Astrocyte (in vitro differentiated cells and primary cell): ENCODE measurements at regions not wholly inside any gene's neighbourhood (a gene's known extent, or its start where the extent isn't known, plus 50 kb on each side); places are given as distances from the start of the nearest gene placed in this dataset.

ENCODE experiments used
- DNase-seq: peaks from one replicate; pipeline ENCODE4 v3.0.0-alpha.2; 2010; ENCODE audit warnings: low read depth
- FAIRE-seq: peaks from 2 replicates; lab custom pipeline; 2011; peaks lifted over from hg19 to GRCh38; lab: Jason Lieb, UNC
- H2AFZ ChIP-seq: 2 replicates; pipeline ENCODE4 v1.6.0; 2012; ENCODE audit warnings: low read depth, low read length, inconsistent platforms
- H3K27ac ChIP-seq: 2 replicates; pipeline ENCODE4 v1.5.1; 2011; ENCODE audit warnings: low read depth, low read length, inconsistent platforms
- H3K27me3 ChIP-seq: 2 replicates; pipeline ENCODE4 v1.6.0; 2011; ENCODE audit warnings: low read length, inconsistent platforms; ENCODE audit not compliant: insufficient read depth
- H3K36me3 ChIP-seq: 2 replicates; pipeline ENCODE4 v1.5.1; 2011; ENCODE audit warnings: low read length, inconsistent platforms; ENCODE audit not compliant: insufficient read depth
- H3K4me1 ChIP-seq: 2 replicates; pipeline ENCODE4 v1.5.1; 2011; ENCODE audit warnings: low read length, inconsistent platforms; ENCODE audit not compliant: insufficient read depth
- H3K4me2 ChIP-seq: 2 replicates; pipeline ENCODE4 v1.6.0; 2012; ENCODE audit warnings: low read length, inconsistent platforms
- H3K4me3 ChIP-seq: 2 replicates; pipeline ENCODE4 v1.5.1; 2011; ENCODE audit warnings: low read depth, mild to moderate bottlenecking, low read length, inconsistent platforms; ENCODE audit not compliant: insufficient read depth
- H3K79me2 ChIP-seq: 2 replicates; pipeline ENCODE4 v1.6.0; 2012; ENCODE audit warnings: mild to moderate bottlenecking, low read length, inconsistent platforms; ENCODE audit not compliant: insufficient read depth
- H3K9ac ChIP-seq: 2 replicates; pipeline ENCODE4 v1.6.0; 2012; ENCODE audit warnings: mild to moderate bottlenecking, low read length, inconsistent platforms
- H3K9me3 ChIP-seq: 2 replicates; pipeline ENCODE4 v1.5.1; 2012; ENCODE audit warnings: low read depth, mild to moderate bottlenecking, low read length, inconsistent platforms; ENCODE audit not compliant: insufficient read depth
- H4K20me1 ChIP-seq: 2 replicates; pipeline ENCODE4 v1.6.0; 2012; ENCODE audit warnings: low read length, inconsistent platforms; ENCODE audit not compliant: insufficient read depth
- H3K27ac Mint-ChIP-seq: one replicate; pipeline ENCODE4 v1.8.0; 2021; ENCODE audit warnings: mild to moderate bottlenecking, mixed read lengths; ENCODE audit not compliant: unreplicated experiment
- H3K27me3 Mint-ChIP-seq: one replicate; pipeline ENCODE4 v1.8.0; 2021; ENCODE audit warnings: low read depth, mixed read lengths; ENCODE audit not compliant: unreplicated experiment
- H3K36me3 Mint-ChIP-seq: one replicate; pipeline ENCODE4 v1.8.0; 2021; ENCODE audit warnings: low read depth, mixed read lengths; ENCODE audit not compliant: unreplicated experiment
- H3K4me1 Mint-ChIP-seq: one replicate; pipeline ENCODE4 v1.8.0; 2021; ENCODE audit warnings: low read depth, mixed read lengths; ENCODE audit not compliant: unreplicated experiment
- H3K4me3 Mint-ChIP-seq: one replicate; pipeline ENCODE4 v1.8.0; 2021; ENCODE audit warnings: mild to moderate bottlenecking, moderate library complexity, mixed read lengths; ENCODE audit not compliant: unreplicated experiment
- H3K9me3 Mint-ChIP-seq: one replicate; pipeline ENCODE4 v1.8.0; 2021; ENCODE audit warnings: mild to moderate bottlenecking, mixed read lengths; ENCODE audit not compliant: unreplicated experiment
- CTCF ChIP-seq: IDR thresholded peaks from 2 replicates; pipeline ENCODE4 v1.5.1; 2011; ENCODE audit warnings: low read depth, mild to moderate bottlenecking, inconsistent platforms, low read length, moderate library complexity; ENCODE audit not compliant: insufficient read depth
- EZH2 ChIP-seq: IDR thresholded peaks from 2 replicates; pipeline ENCODE4 v1.6.1; 2012; ENCODE audit warnings: mild to moderate bottlenecking, low read length, inconsistent platforms; ENCODE audit not compliant: insufficient read depth

GRCh38 chr1:60956520-60956919 is 125.8 kb upstream of the NFIA start:
- H3K4me3 ChIP-seq: no peak overlapping the region
- FAIRE-seq (no peak), DNase-seq (no peak)
- no peak overlapping the region for H3K27ac ChIP-seq
- no peaks in the 10 kb centered on the region for H3K9me3 ChIP-seq
- peaks cover 8% of the 10 kb centered on the region for H3K4me1 ChIP-seq
- no peak for TF ChIP-seq CTCF
- TF ChIP-seq EZH2: no peak
- H3K9me3 Mint-ChIP-seq: peaks cover 8% of the 10 kb centered on the region
- H3K79me2 ChIP-seq: no peaks in the 10 kb centered on the region
- no peaks in the 10 kb centered on the region for H3K36me3 Mint-ChIP-seq
- H3K27me3 ChIP-seq: peaks cover 4% of the 10 kb centered on the region
- no peak overlapping the region for H3K4me3 Mint-ChIP-seq
- H3K36me3 ChIP-seq: no peaks in the 10 kb centered on the region
- H4K20me1 ChIP-seq: no peaks in the 10 kb centered on the region
- H3K27ac Mint-ChIP-seq: no peak overlapping the region
- no peaks in the 10 kb centered on the region for H3K27me3 Mint-ChIP-seq
- H3K9ac ChIP-seq: no peak overlapping the region
- H3K4me2 ChIP-seq: no peak overlapping the region
- peaks cover 24% of the 10 kb centered on the region for H3K4me1 Mint-ChIP-seq
- no peak overlapping the region for H2AFZ ChIP-seq

GRCh38 chr1:60952612-60953111 is 129.7 kb upstream of the NFIA start:
- Histone ChIP-seq H3K27me3 (peaks cover 4% of the 10 kb centered on the region), H4K20me1 (no peaks in the 10 kb centered on the region), H3K36me3 (no peaks in the 10 kb centered on the region), H3K4me3 (no peak overlapping the region), H3K9ac (no peak overlapping the region), H3K4me1 (no peaks in the 10 kb centered on the region), H3K9me3 (no peaks in the 10 kb centered on the region), H2AFZ (no peak overlapping the region), H3K27ac (no peak overlapping the region), H3K4me2 (no peak overlapping the region), H3K79me2 (no peaks in the 10 kb centered on the region)
- no peak overlapping the region for H3K4me3 Mint-ChIP-seq
- peaks cover 10% of the 10 kb centered on the region for H3K9me3 Mint-ChIP-seq
- peaks cover 9% of the 10 kb centered on the region for H3K4me1 Mint-ChIP-seq
- no peak for DNase-seq
- H3K27ac Mint-ChIP-seq: no peak overlapping the region
- TF ChIP-seq CTCF (no peak), EZH2 (no peak)
- FAIRE-seq: no peak
- peaks cover 4% of the 10 kb centered on the region for H3K27me3 Mint-ChIP-seq
- H3K36me3 Mint-ChIP-seq: no peaks in the 10 kb centered on the region

- DNase-seq (no peak), FAIRE-seq (no peak)
- H3K4me2 ChIP-seq: no peak overlapping the region
- H3K27ac ChIP-seq: no peak overlapping the region
- H3K4me3 ChIP-seq: no peak overlapping the region
- H3K79me2 ChIP-seq: no peaks in the 10 kb centered on the region
- H3K36me3 ChIP-seq: no peaks in the 10 kb centered on the region
- Mint-ChIP-seq H3K27ac (no peak overlapping the region), H3K4me1 (peaks cover 10% of the 10 kb centered on the region), H3K36me3 (no peaks in the 10 kb centered on the region), H3K27me3 (peaks cover 4% of the 10 kb centered on the region), H3K4me3 (no peak overlapping the region), H3K9me3 (peaks cover 12% of the 10 kb centered on the region)
- H3K9ac ChIP-seq: no peak overlapping the region
- no peak overlapping the region for H2AFZ ChIP-seq
- peaks cover 4% of the 10 kb centered on the region for H3K27me3 ChIP-seq
- H3K4me1 ChIP-seq: no peaks in the 10 kb centered on the region
- TF ChIP-seq EZH2 (no peak), CTCF (no peak)
- H4K20me1 ChIP-seq: no peaks in the 10 kb centered on the region
- H3K9me3 ChIP-seq: no peaks in the 10 kb centered on the region
Measured at GRCh38 chr1:60950224-60951063, 131.9 kb upstream of the NFIA start.
